Transverse colon (tissue), 4 donors: ENCODE measurements at regions not wholly inside any gene's neighbourhood (a gene's known extent, or its start where the extent isn't known, plus 50 kb on each side); places are given as distances from the start of the nearest gene placed in this dataset.
A peak's percentile ranks its signal among the peaks of the same experiment; 100 is the strongest.

Experiments used
- DNase-seq: peaks from one replicate; pipeline ENCODE4 v3.0.0-alpha.2; 2019
- H3K27ac ChIP-seq, 4 donors: fragments of 200-600 bp; sonication (generic); 2 replicates each; pipeline ENCODE4 v1.5.1; 2016 to 2018; ENCODE audit warnings: inconsistent platforms in 4 of 4
- H3K27me3 ChIP-seq: fragments of 200-600 bp; sonication (generic); 2 replicates; pipeline ENCODE4 v1.5.1; 2017; ENCODE audit warnings: inconsistent platforms
- H3K36me3 ChIP-seq, 4 donors: fragments of 200-600 bp; sonication (generic); 2 replicates each; pipeline ENCODE4 v1.5.1; 2017 to 2019; ENCODE audit warnings: inconsistent platforms in 4 of 4
- H3K4me1 ChIP-seq, 4 donors: fragments of 200-600 bp; sonication (generic); 2 replicates each; pipeline ENCODE4 v1.5.1; 2017 to 2020; ENCODE audit warnings: inconsistent platforms in 4 of 4
- H3K4me3 ChIP-seq, 4 donors: fragments of 200-600 bp; sonication (generic); 1 replicate in 1 of 4; 2 replicates in 3 of 4; pipeline versions ENCODE4 v1.5.1 to v1.6.1; 2017 to 2019; ENCODE audit warnings: inconsistent platforms in 4 of 4
- H3K9me3 ChIP-seq, 2 donors: fragments of 200-600 bp; sonication (generic); 2 replicates each; pipeline ENCODE4 v1.5.1; 2017 to 2019; ENCODE audit warnings: inconsistent platforms in 2 of 2
- CTCF ChIP-seq, 5 experiments: fragments of 200-600 bp in 3 of 5; fragments of 450-650 bp in 2 of 5; sonication (generic) in 3 of 5; IDR thresholded peaks; 1 replicate in 2 of 5; 2 replicates in 3 of 5; pipeline ENCODE4 v1.5.1; 2016 to 2017; ENCODE audit warnings: antibody characterized with exemption in 5 of 5, inconsistent platforms in 3 of 5, mild to moderate bottlenecking in 2 of 5, moderate library complexity in 1 of 5
- EP300 ChIP-seq: sonication (generic); formaldehyde crosslinking; IDR thresholded peaks from one replicate; pipeline ENCODE4 v1.6.1; 2017; ENCODE audit warnings: antibody characterized with exemption, low read depth
- POLR2A ChIP-seq: fragments of 450-650 bp; IDR thresholded peaks from one replicate; pipeline ENCODE4 v1.6.1; 2016; ENCODE audit warnings: antibody characterized with exemption, mild to moderate bottlenecking, moderate library complexity
- POLR2AphosphoS5 ChIP-seq, 3 donors: sonication (generic); formaldehyde crosslinking; IDR thresholded peaks; one replicate each; pipeline ENCODE4 v1.6.1; 2016; ENCODE audit warnings: antibody characterized with exemption in 3 of 3
- WGBS, 2 donors: methylation state at CpG; one replicate each; pipeline ENCODE4 v1.1.5; 2018; ENCODE audit warnings: low coverage in 1 of 2; 5-methylcytosine and 5-hydroxymethylcytosine counted together
- in situ Hi-C, 4 donors: fragments of 200-750 bp; cut with MboI; loops; one replicate each; pipeline versions ENCODE4 v1.15.0 to v1.15.1; 2017; ENCODE audit warnings: low sequenced_read_pairs in 3 of 4, low pct_ligation_motif_present in 1 of 4, low pct_unique_long_range_greater_than_20kb in 1 of 4
- intact Hi-C: fragments of 100-400 bp; cut with DNase I; formaldehyde crosslinking; loops from one replicate; pipeline ENCODE4 v1.15.1; 2023; ENCODE audit warnings: low total_unique reads

GRCh38 chr5:61680247-61680646 is 348.2 kb downstream of the ZSWIM6 start:
- 30 to 48% methylated on average over 1 to 2 of the region's 2 CpGs for WGBS, 2 donors

GRCh38 chr5:61683148-61683547 is 351.1 kb downstream of the ZSWIM6 start:
- intact Hi-C loops (no loop called here), in situ Hi-C loops (no loop called here)
- Histone ChIP-seq H3K4me1 (peaks cover 0 to 23% (median 15%) of the 10 kb centered on the region in 4 donors), H3K27me3 (no peaks in the 10 kb centered on the region), H3K4me3 (no peak overlapping the region), H3K36me3 (no peaks in the 10 kb centered on the region), H3K9me3 (no peaks in the 10 kb centered on the region), H3K27ac (no peak overlapping the region)
- WGBS, 2 donors, result 78 to 85% methylated on average over 5 of the region's 5 CpGs
- DNase-seq, result no peak
- TF ChIP-seq CTCF (IDR thresholded peaks at IDR 0.05), result no peak
- no peak for TF ChIP-seq POLR2AphosphoS5 (IDR thresholded peaks at IDR 0.05)
- TF ChIP-seq EP300, result no peak
- TF ChIP-seq POLR2A, result no peak

More at GRCh38 chr5:61680247-61680646, 348.2 kb downstream of the ZSWIM6 start:
- TF ChIP-seq CTCF (IDR thresholded peaks at IDR 0.05) (no peak), EP300 (no peak), POLR2AphosphoS5 (IDR thresholded peaks at IDR 0.05) (no peak), POLR2A (no peak)
- Histone ChIP-seq H3K27ac (peak overlapping the region in 1 of 4 donors; percentile 40), H3K4me3 (no peak overlapping the region), H3K36me3 (no peaks in the 10 kb centered on the region), H3K27me3 (no peaks in the 10 kb centered on the region), H3K9me3 (no peaks in the 10 kb centered on the region), H3K4me1 (peaks cover 0 to 16% (median 9%) of the 10 kb centered on the region in 4 donors)
- no peak for DNase-seq
- in situ Hi-C loops, result no loop called here
- intact Hi-C loops, result no loop called here

GRCh38 chr5:61683926-61684325 is 351.9 kb downstream of the ZSWIM6 start:
- intact Hi-C loops (no loop called here), in situ Hi-C loops (no loop called here)
- 66% methylated on average over 2 of the region's 2 CpGs; no CpG with 5 or more reads in 1 of the 2 donors for WGBS, 2 donors

More at GRCh38 chr5:61683926-61684325, 351.9 kb downstream of the ZSWIM6 start:
- Histone ChIP-seq H3K9me3 (no peaks in the 10 kb centered on the region), H3K36me3 (no peaks in the 10 kb centered on the region), H3K4me3 (no peak overlapping the region), H3K27me3 (no peaks in the 10 kb centered on the region), H3K27ac (no peak overlapping the region), H3K4me1 (peaks cover 0 to 23% (median 15%) of the 10 kb centered on the region in 4 donors)
- no peak for DNase-seq
- TF ChIP-seq EP300 (no peak), CTCF (IDR thresholded peaks at IDR 0.05) (no peak), POLR2AphosphoS5 (IDR thresholded peaks at IDR 0.05) (no peak), POLR2A (no peak)
